ENCODE measurements at regions not wholly inside any gene's neighbourhood (a gene's known extent, or its start where the extent isn't known, plus 50 kb on each side); places are given as distances from the start of the nearest gene placed in this dataset.

- ATAC-seq (ENCODE audit: low FRiP score), result no peak
- no peak for DNase-seq (ENCODE audit: low spot score)
- no peak for TF ChIP-seq CTCF (IDR thresholded peaks at IDR 0.05)
Observed at GRCh38 chr5:59988396-59988795, 94.9 kb upstream of the PDE4D start.

- ATAC-seq (ENCODE audit: low FRiP score), result no peak
- no peak for DNase-seq (ENCODE audit: low spot score)
- no peak for TF ChIP-seq CTCF (IDR thresholded peaks at IDR 0.05)
Observed at GRCh38 chr5:59976342-59976741, 82.8 kb upstream of the PDE4D start.

- TF ChIP-seq CTCF (IDR thresholded peaks at IDR 0.05), result no peak
- no peak for DNase-seq (ENCODE audit: low spot score)
- no peak for ATAC-seq (ENCODE audit: low FRiP score)
Observed at GRCh38 chr5:59972043-59972442, 78.5 kb upstream of the PDE4D start.

GRCh38 chr5:59959330-59959729, 65.8 kb upstream of the PDE4D start:
- no peak for ATAC-seq (ENCODE audit: low FRiP score)
- DNase-seq (ENCODE audit: low spot score), result no peak
- TF ChIP-seq CTCF (IDR thresholded peaks at IDR 0.05), result no peak

- TF ChIP-seq CTCF (IDR thresholded peaks at IDR 0.05), result no peak
- no peak for ATAC-seq (ENCODE audit: low FRiP score)
- DNase-seq (ENCODE audit: low spot score), result no peak
Observed at GRCh38 chr5:59956130-59956783, 62.7 kb upstream of the PDE4D start.

- DNase-seq (ENCODE audit: low spot score) (no peak), ATAC-seq (ENCODE audit: low FRiP score) (no peak)
- no peak for TF ChIP-seq CTCF (IDR thresholded peaks at IDR 0.05)
Observed at GRCh38 chr5:59955241-59955640, 61.7 kb upstream of the PDE4D start.

- no peak for TF ChIP-seq CTCF (IDR thresholded peaks at IDR 0.05)
- DNase-seq (ENCODE audit: low spot score), result no peak
- ATAC-seq (ENCODE audit: low FRiP score), result no peak
Observed at GRCh38 chr5:59943452-59944113, 50.1 kb upstream of the PDE4D start.

All from omental fat pad (tissue), 3 donors.